ENCODE measurements at regions not wholly inside any gene's neighbourhood (a gene's known extent, or its start where the extent isn't known, plus 50 kb on each side); places are given as distances from the start of the nearest gene placed in this dataset.
A peak's percentile ranks its signal among the peaks of the same experiment; 100 is the strongest.

DNA sequence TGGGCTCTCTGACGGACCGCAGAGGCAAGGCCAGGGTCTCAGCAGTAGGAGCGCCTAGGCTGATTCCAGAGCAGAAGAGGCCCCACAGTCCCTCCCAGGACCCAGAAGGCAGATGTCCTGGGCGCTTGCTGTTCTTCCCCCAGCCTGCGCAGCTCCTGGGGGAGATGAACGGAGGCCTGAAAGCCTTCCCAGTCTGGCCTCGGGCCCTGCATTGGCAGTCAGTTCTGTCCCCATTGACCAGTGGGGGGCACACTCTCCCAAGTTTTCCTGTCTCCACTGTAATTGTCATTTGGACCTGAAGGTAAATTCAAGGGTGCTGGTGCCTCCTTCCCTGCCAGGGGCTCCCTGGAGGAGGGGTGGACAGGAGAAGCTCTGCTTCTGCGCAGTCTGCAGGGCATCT lies 345.7 kb downstream of the CYP26B1 start:
- WGBS, 2 donors (ENCODE audit: extremely low coverage in 2 of 2, insufficient read length in 2 of 2, insufficient replicate concordance in 1 of 2): no CpG with 5 or more reads among the region's 8 CpGs
- H2BK120ac ChIP-seq (ENCODE audit: low read depth, low read length): no peak overlapping the region
- no peak overlapping the region for H3K27ac ChIP-seq (replicated peaks; ENCODE audit: low read length)
- no peaks in the 10 kb centered on the region for H3K79me1 ChIP-seq (ENCODE audit: low read depth, low read length)
- no peaks in the 10 kb centered on the region for H3K9me3 ChIP-seq (replicated peaks in 1 of 2; ENCODE audit: control insufficient read depth in 2 of 2, insufficient read depth in 1 of 2, low read depth in 1 of 2, low read length in 2 of 2)
- H3K23ac ChIP-seq (ENCODE audit: low read depth, low read length, poor library complexity): no peak overlapping the region
- no peak overlapping the region for H2BK5ac ChIP-seq (ENCODE audit: low read length)
- H3K4ac ChIP-seq (ENCODE audit: low read length): no peak overlapping the region
- no peak overlapping the region for H3K18ac ChIP-seq (ENCODE audit: low read length)
- no peak overlapping the region for H3K14ac ChIP-seq (ENCODE audit: low read length)
- H3K27me3 ChIP-seq (ENCODE audit: control insufficient read depth in 3 of 3, insufficient read depth in 3 of 3, low read depth in 1 of 3, low read length in 3 of 3): no peaks in the 10 kb centered on the region
- H2AFZ ChIP-seq (ENCODE audit: low read length): no peak overlapping the region
- no peak overlapping the region for H3K4me2 ChIP-seq (ENCODE audit: insufficient read depth, low read length, poor library complexity, severe bottlenecking)
- no peak overlapping the region for H2BK12ac ChIP-seq (ENCODE audit: low read length)
- no peak overlapping the region for H4K91ac ChIP-seq (ENCODE audit: low read depth, low read length, poor library complexity)
- H3K36me3 ChIP-seq (replicated peaks in 1 of 2; ENCODE audit: control insufficient read depth in 2 of 2, insufficient read depth in 2 of 2, low read length in 2 of 2): no peaks in the 10 kb centered on the region
- DNase-seq (ENCODE audit: low spot score): peak; percentile 30
- no peak overlapping the region for H3K4me3 ChIP-seq (ENCODE audit: low read length in 2 of 2)
- no peak overlapping the region for H2AK5ac ChIP-seq (ENCODE audit: low read depth, low read length)
- no peak overlapping the region for H2BK15ac ChIP-seq (ENCODE audit: low read length)
- H3K9ac ChIP-seq (ENCODE audit: low read depth, low read length, poor library complexity): no peak overlapping the region
- no peak overlapping the region for H4K8ac ChIP-seq (ENCODE audit: low read depth, low read length)
- H3K4me1 ChIP-seq (ENCODE audit: control insufficient read depth in 2 of 2, insufficient read depth in 1 of 2, low read depth in 1 of 2, low read length in 2 of 2): peaks cover 0 to 2% of the 10 kb centered on the region in 2 donors

DNA sequence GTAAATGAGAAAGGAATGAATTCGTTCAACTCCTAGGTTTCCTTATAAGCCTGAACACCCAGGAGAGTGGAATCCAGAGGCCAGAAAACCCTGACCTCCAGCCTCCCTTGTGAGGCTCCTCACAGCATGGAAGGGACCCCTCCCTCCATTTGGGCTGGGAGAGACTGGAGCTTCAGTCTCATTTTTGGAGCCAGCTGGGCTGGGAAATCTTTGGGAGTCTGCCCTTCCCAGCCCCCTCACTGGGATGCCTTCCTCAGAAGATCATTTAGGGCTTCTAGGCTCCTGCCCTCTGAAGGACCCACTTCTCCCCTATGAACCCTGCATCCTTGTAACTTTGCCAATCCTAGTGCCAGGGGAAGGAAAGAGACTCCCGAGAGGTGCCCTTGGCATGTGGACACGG lies 346.1 kb downstream of the CYP26B1 start:
- H2BK15ac ChIP-seq (ENCODE audit: low read length): no peak overlapping the region
- no peak overlapping the region for H2BK5ac ChIP-seq (ENCODE audit: low read length)
- no peaks in the 10 kb centered on the region for H3K9me3 ChIP-seq (replicated peaks in 1 of 2; ENCODE audit: control insufficient read depth in 2 of 2, insufficient read depth in 1 of 2, low read depth in 1 of 2, low read length in 2 of 2)
- no peak overlapping the region for H3K23ac ChIP-seq (ENCODE audit: low read depth, low read length, poor library complexity)
- H4K91ac ChIP-seq (ENCODE audit: low read depth, low read length, poor library complexity): no peak overlapping the region
- WGBS, 2 donors (ENCODE audit: extremely low coverage in 2 of 2, insufficient read length in 2 of 2, insufficient replicate concordance in 1 of 2): no CpG with 5 or more reads among the region's 3 CpGs
- no peaks in the 10 kb centered on the region for H3K27me3 ChIP-seq (ENCODE audit: control insufficient read depth in 3 of 3, insufficient read depth in 3 of 3, low read depth in 1 of 3, low read length in 3 of 3)
- H2AFZ ChIP-seq (ENCODE audit: low read length): no peak overlapping the region
- no peak overlapping the region for H3K4me2 ChIP-seq (ENCODE audit: insufficient read depth, low read length, poor library complexity, severe bottlenecking)
- H2AK5ac ChIP-seq (ENCODE audit: low read depth, low read length): no peak overlapping the region
- H2BK120ac ChIP-seq (ENCODE audit: low read depth, low read length): no peak overlapping the region
- H3K27ac ChIP-seq (replicated peaks; ENCODE audit: low read length): no peak overlapping the region
- H3K4me1 ChIP-seq (ENCODE audit: control insufficient read depth in 2 of 2, insufficient read depth in 1 of 2, low read depth in 1 of 2, low read length in 2 of 2): peaks cover 0 to 2% of the 10 kb centered on the region in 2 donors
- H3K36me3 ChIP-seq (replicated peaks in 1 of 2; ENCODE audit: control insufficient read depth in 2 of 2, insufficient read depth in 2 of 2, low read length in 2 of 2): no peaks in the 10 kb centered on the region
- H3K4ac ChIP-seq (ENCODE audit: low read length): no peak overlapping the region
- H3K9ac ChIP-seq (ENCODE audit: low read depth, low read length, poor library complexity): no peak overlapping the region
- DNase-seq (ENCODE audit: low spot score): no peak
- no peak overlapping the region for H3K4me3 ChIP-seq (ENCODE audit: low read length in 2 of 2)
- H2BK12ac ChIP-seq (ENCODE audit: low read length): no peak overlapping the region
- no peak overlapping the region for H3K18ac ChIP-seq (ENCODE audit: low read length)
- H3K14ac ChIP-seq (ENCODE audit: low read length): no peak overlapping the region
- H4K8ac ChIP-seq (ENCODE audit: low read depth, low read length): no peak overlapping the region
- no peaks in the 10 kb centered on the region for H3K79me1 ChIP-seq (ENCODE audit: low read depth, low read length)

DNA sequence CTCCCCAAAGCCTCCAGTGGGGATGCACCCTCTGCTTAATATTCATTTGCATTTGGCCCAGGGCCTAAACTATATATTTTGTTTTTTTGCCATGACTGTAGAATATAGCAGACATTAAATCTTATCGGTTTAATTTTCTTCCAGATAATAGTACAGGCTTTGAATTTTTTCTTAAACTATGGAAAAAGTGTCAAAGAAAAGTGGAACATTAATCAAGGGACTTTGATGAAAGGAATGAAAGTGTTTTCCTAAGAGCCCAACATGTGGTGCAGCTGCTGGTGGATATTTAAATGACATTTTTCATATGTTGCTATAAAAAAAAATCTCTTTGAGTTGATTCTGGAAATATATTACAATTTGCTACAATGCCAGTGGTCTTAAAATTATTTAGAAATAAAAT lies 346.8 kb downstream of the CYP26B1 start:
- Histone ChIP-seq H3K36me3 (replicated peaks in 1 of 2; ENCODE audit: control insufficient read depth in 2 of 2, insufficient read depth in 2 of 2, low read length in 2 of 2) (no peaks in the 10 kb centered on the region), H3K4me2 (ENCODE audit: insufficient read depth, low read length, poor library complexity, severe bottlenecking) (no peak overlapping the region), H3K27ac (replicated peaks; ENCODE audit: low read length) (no peak overlapping the region), H3K9ac (ENCODE audit: low read depth, low read length, poor library complexity) (no peak overlapping the region), H2AFZ (ENCODE audit: low read length) (no peak overlapping the region), H2BK120ac (ENCODE audit: low read depth, low read length) (no peak overlapping the region), H2BK12ac (ENCODE audit: low read length) (no peak overlapping the region), H2BK5ac (ENCODE audit: low read length) (no peak overlapping the region), H4K8ac (ENCODE audit: low read depth, low read length) (no peak overlapping the region), H3K23ac (ENCODE audit: low read depth, low read length, poor library complexity) (no peak overlapping the region), H3K4me3 (ENCODE audit: low read length in 2 of 2) (no peak overlapping the region), H3K14ac (ENCODE audit: low read length) (no peak overlapping the region), H3K9me3 (replicated peaks in 1 of 2; ENCODE audit: control insufficient read depth in 2 of 2, insufficient read depth in 1 of 2, low read depth in 1 of 2, low read length in 2 of 2) (no peaks in the 10 kb centered on the region), H3K27me3 (ENCODE audit: control insufficient read depth in 3 of 3, insufficient read depth in 3 of 3, low read depth in 1 of 3, low read length in 3 of 3) (no peaks in the 10 kb centered on the region), H4K91ac (ENCODE audit: low read depth, low read length, poor library complexity) (no peak overlapping the region), H3K4ac (ENCODE audit: low read length) (no peak overlapping the region), H2AK5ac (ENCODE audit: low read depth, low read length) (no peak overlapping the region), H3K4me1 (ENCODE audit: control insufficient read depth in 2 of 2, insufficient read depth in 1 of 2, low read depth in 1 of 2, low read length in 2 of 2) (peaks cover 0 to 2% of the 10 kb centered on the region in 2 donors), H3K18ac (ENCODE audit: low read length) (no peak overlapping the region), H3K79me1 (ENCODE audit: low read depth, low read length) (no peaks in the 10 kb centered on the region), H2BK15ac (ENCODE audit: low read length) (no peak overlapping the region)
- WGBS, 2 donors (ENCODE audit: extremely low coverage in 2 of 2, insufficient read length in 2 of 2, insufficient replicate concordance in 1 of 2): no CpG with 5 or more reads among the region's 1 CpG
- no peak for DNase-seq (ENCODE audit: low spot score)

DNA sequence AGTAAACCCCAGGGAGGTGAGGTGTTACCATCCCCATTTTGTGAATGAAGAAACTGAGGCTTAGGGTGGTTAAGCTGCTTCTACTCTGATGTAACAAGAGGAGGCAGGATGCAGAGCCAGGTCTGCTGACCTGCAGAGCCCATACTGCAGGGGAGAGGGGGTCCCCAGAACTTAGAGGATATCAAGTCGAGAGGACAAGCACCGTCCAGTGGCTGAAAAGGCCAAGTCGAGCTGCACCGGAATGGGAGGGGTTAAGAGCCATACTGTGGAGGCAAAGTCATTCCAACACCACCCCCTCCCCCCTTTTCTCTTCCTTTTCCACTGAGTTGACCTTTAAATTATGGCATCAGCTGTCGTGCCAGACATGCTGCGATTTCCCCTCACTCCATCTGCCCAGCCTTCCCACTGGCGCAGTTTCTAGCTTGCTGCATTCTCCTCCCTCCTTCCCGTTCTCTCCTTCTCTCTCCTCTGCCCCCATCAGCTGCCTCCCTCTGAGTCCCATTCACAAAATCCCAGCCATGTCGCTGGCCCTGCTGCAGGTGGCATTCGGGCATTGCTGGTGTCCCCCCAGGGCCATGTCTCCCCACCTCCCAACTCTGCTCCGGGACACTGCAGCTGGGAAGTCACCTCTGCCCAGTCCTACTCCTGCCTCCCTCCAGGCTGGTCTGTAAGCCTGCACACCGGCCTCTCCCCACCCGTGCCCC lies 346.9 kb downstream of the DYSF start:
- Histone ChIP-seq H3K27ac (replicated peaks; ENCODE audit: low read length) (no peak overlapping the region), H2BK15ac (ENCODE audit: low read length) (no peak overlapping the region), H3K18ac (ENCODE audit: low read length) (peak overlapping the region; percentile 57), H3K79me1 (ENCODE audit: low read depth, low read length) (no peaks in the 10 kb centered on the region), H3K36me3 (replicated peaks in 1 of 2; ENCODE audit: control insufficient read depth in 2 of 2, insufficient read depth in 2 of 2, low read length in 2 of 2) (no peaks in the 10 kb centered on the region), H4K8ac (ENCODE audit: low read depth, low read length) (no peak overlapping the region), H3K4me2 (ENCODE audit: insufficient read depth, low read length, poor library complexity, severe bottlenecking) (no peak overlapping the region), H3K27me3 (ENCODE audit: control insufficient read depth in 3 of 3, insufficient read depth in 3 of 3, low read depth in 1 of 3, low read length in 3 of 3) (no peaks in the 10 kb centered on the region), H3K9ac (ENCODE audit: low read depth, low read length, poor library complexity) (no peak overlapping the region), H4K91ac (ENCODE audit: low read depth, low read length, poor library complexity) (no peak overlapping the region), H3K4me3 (ENCODE audit: low read length in 2 of 2) (no peak overlapping the region), H3K4ac (ENCODE audit: low read length) (no peak overlapping the region), H2BK12ac (ENCODE audit: low read length) (no peak overlapping the region), H2AFZ (ENCODE audit: low read length) (no peak overlapping the region), H2AK5ac (ENCODE audit: low read depth, low read length) (no peak overlapping the region), H3K14ac (ENCODE audit: low read length) (no peak overlapping the region), H3K9me3 (replicated peaks in 1 of 2; ENCODE audit: control insufficient read depth in 2 of 2, insufficient read depth in 1 of 2, low read depth in 1 of 2, low read length in 2 of 2) (no peaks in the 10 kb centered on the region), H3K23ac (ENCODE audit: low read depth, low read length, poor library complexity) (no peak overlapping the region), H2BK120ac (ENCODE audit: low read depth, low read length) (no peak overlapping the region), H2BK5ac (ENCODE audit: low read length) (no peak overlapping the region), H3K4me1 (ENCODE audit: control insufficient read depth in 2 of 2, insufficient read depth in 1 of 2, low read depth in 1 of 2, low read length in 2 of 2) (peaks cover 0 to 2% of the 10 kb centered on the region in 2 donors)
- WGBS, 2 donors (ENCODE audit: extremely low coverage in 2 of 2, insufficient read length in 2 of 2, insufficient replicate concordance in 1 of 2): no CpG with 5 or more reads among the region's 13 CpGs
- DNase-seq (ENCODE audit: low spot score): no peak

All from neuronal stem cell (in vitro differentiated cells).